MM.1S (cell line): ENCODE measurements at regions not wholly inside any gene's neighbourhood (a gene's known extent, or its start where the extent isn't known, plus 50 kb on each side); places are given as distances from the start of the nearest gene placed in this dataset.

ENCODE experiments used
- CTCF ChIP-seq: fragments of 300-600 bp; sonication (generic); IDR thresholded peaks from 2 replicates; pipeline ENCODE4 v1.5.1; 2016; ENCODE audit warnings: antibody characterized with exemption, low read length, mixed read lengths
- EZH2 ChIP-seq: fragments of 300-600 bp; sonication (generic); optimal IDR thresholded peaks from 2 replicates; pipeline ENCODE3; 2017; ENCODE audit warnings: low read depth, mild to moderate bottlenecking, antibody characterized with exemption, low read length, mixed read lengths
- EZH2phosphoT487 ChIP-seq: fragments of 300-600 bp; sonication (generic); IDR thresholded peaks from 2 replicates; pipeline ENCODE4 v1.6.1; 2018; ENCODE audit warnings: antibody characterized with exemption, low read length

DNA sequence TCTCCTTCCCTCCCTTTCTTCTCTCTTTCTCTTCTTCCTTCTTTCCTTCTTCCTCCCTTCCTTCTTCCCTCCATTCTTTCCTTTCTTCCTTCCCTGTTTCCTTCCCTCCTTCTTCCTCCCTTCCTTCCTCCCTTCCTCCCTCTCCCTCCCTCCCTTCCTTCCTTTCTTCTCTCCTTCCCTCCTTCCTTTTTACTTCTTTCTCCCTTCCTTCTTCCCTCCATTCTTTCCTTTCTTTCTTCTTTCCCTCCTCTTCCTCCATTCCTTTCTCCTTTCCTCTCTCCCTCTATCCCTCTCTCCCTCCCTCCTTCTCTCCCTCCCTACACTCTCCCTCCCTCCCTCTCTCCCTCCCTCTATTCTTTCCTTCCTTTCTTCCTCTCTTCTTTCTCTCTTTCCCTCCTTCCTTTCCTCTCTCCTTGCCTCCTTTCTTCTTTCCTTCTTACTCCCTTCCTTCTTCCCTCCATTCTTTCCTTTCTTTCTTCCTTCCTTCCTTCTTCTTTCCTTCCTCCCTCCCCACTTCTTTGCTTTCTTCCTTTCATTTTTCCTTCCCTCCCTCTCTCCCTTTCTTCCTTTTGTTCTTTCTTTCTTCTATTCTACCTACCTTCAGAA is 200.4 kb upstream of the SSTR4 start:
- TF ChIP-seq CTCF = no peak
- no peak for TF ChIP-seq EZH2
- no peak for TF ChIP-seq EZH2phosphoT487
